A673 (cell line): ENCODE measurements at regions not wholly inside any gene's neighbourhood (a gene's known extent, or its start where the extent isn't known, plus 50 kb on each side); places are given as distances from the start of the nearest gene placed in this dataset.

ENCODE experiments used
- BruUV-seq: library from RNA; stranded (reverse); fragments of 400-500 nt; replicated peaks from 2 replicates; lab custom pipeline; 2021; lab: Mats Ljungman, UMichigan
- CTCF ChIA-PET: fragments of 300-600 bp; sonication (Branson Sonifier 250); formaldehyde crosslinking; loops from one replicate; lab custom pipeline; 2022; ENCODE audit warnings: antibody characterized with exemption; lab: Charles Lee
- POLR2A ChIA-PET: fragments of 300-600 bp; sonication (Branson Sonifier 250); formaldehyde crosslinking; loops from one replicate; lab custom pipeline; 2022; ENCODE audit warnings: antibody characterized with exemption; ENCODE audit not compliant: low non-redundant PET; lab: Charles Lee
- DNase-seq: peaks from one replicate; pipeline ENCODE4 v3.0.0-alpha.2; 2015; ENCODE audit warnings: low spot score
- H3K27ac ChIP-seq: fragments of 200-600 bp; sonication (generic); 2 replicates; pipeline ENCODE4 v1.5.1; 2016; ENCODE audit warnings: mixed run types, low read depth, mild to moderate bottlenecking, mixed read lengths, antibody characterized with exemption, low read length; ENCODE audit not compliant: poor library complexity, severe bottlenecking
- H3K27me3 ChIP-seq: fragments of 200-600 bp; sonication (generic); replicated peaks from 2 replicates; pipeline ENCODE4 v1.6.1; 2017; ENCODE audit warnings: mixed run types, low read depth, mild to moderate bottlenecking, mixed read lengths, antibody characterized with exemption, low read length; ENCODE audit not compliant: insufficient read depth, poor library complexity
- H3K36me3 ChIP-seq: fragments of 200-600 bp; sonication (generic); 2 replicates; pipeline ENCODE4 v1.6.1; 2016; ENCODE audit warnings: mixed run types, mild to moderate bottlenecking, mixed read lengths, antibody characterized with exemption, low read length; ENCODE audit not compliant: insufficient read depth, poor library complexity, severe bottlenecking
- H3K4me1 ChIP-seq: fragments of 200-600 bp; sonication (generic); 2 replicates; pipeline ENCODE4 v1.6.1; 2017; ENCODE audit warnings: mixed run types, mild to moderate bottlenecking, mixed read lengths, antibody characterized with exemption, low read length; ENCODE audit not compliant: insufficient read depth, poor library complexity, severe bottlenecking
- H3K4me3 ChIP-seq: fragments of 200-600 bp; sonication (generic); 2 replicates; pipeline ENCODE4 v1.5.1; 2016; ENCODE audit warnings: low read depth, mixed run types, mild to moderate bottlenecking, mixed read lengths, low read length; ENCODE audit not compliant: poor library complexity, severe bottlenecking
- H3K9me3 ChIP-seq: fragments of 200-600 bp; sonication (generic); 2 replicates; pipeline ENCODE4 v1.6.1; 2016; ENCODE audit warnings: mixed run types, low read depth, mild to moderate bottlenecking, mixed read lengths, antibody characterized with exemption, low read length; ENCODE audit not compliant: poor library complexity, severe bottlenecking
- CTCF ChIP-seq: fragments of 300-800, 200-600 bp; sonication (generic); conservative IDR thresholded peaks from 2 replicates; pipeline ENCODE4 v1.5.1; 2017; ENCODE audit warnings: low read depth, mild to moderate bottlenecking, antibody characterized with exemption, low read length, moderate library complexity, mixed read lengths
- EZH2 ChIP-seq: fragments of 200-600 bp; sonication (generic); IDR thresholded peaks from 2 replicates; pipeline ENCODE4 v1.6.1; 2017; ENCODE audit warnings: borderline replicate concordance, low read depth, mild to moderate bottlenecking, mixed read lengths, antibody characterized with exemption, low read length; ENCODE audit not compliant: poor library complexity, severe bottlenecking
- intact Hi-C: fragments of 100-400 bp; cut with micrococcal nuclease; formaldehyde crosslinking; loops from one replicate; pipeline ENCODE4 v1.10.0; 2022; ENCODE audit not compliant: unreplicated experiment

GRCh38 chr6:15980801-15981200 is 148.1 kb upstream of the MYLIP start:
- no peak for DNase-seq
- Histone ChIP-seq H3K9me3 (no peaks in the 10 kb centered on the region), H3K36me3 (no peaks in the 10 kb centered on the region), H3K4me3 (no peak overlapping the region), H3K4me1 (no peaks in the 10 kb centered on the region), H3K27ac (no peak overlapping the region), H3K27me3 (no peaks in the 10 kb centered on the region)
- no TSS peak for BruUV-seq
- intact Hi-C loops = no loop called here
- TF ChIP-seq EZH2 = no peak
- TF ChIP-seq CTCF = no peak
- POLR2A ChIA-PET = no interaction called here
- CTCF ChIA-PET = no interaction called here

- intact Hi-C loops = no loop called here
- no peak overlapping the region for H3K4me3 ChIP-seq
These were observed 150.5 kb upstream of the MYLIP start for GRCh38 chr6:15978426-15978825.

GRCh38 chr6:15977050-15977449 is 151.8 kb upstream of the MYLIP start:
- H3K36me3 ChIP-seq = no peaks in the 10 kb centered on the region
- no peaks in the 10 kb centered on the region for H3K9me3 ChIP-seq
- DNase-seq = no peak
- no peak overlapping the region for H3K27ac ChIP-seq
- no peaks in the 10 kb centered on the region for H3K4me1 ChIP-seq
- BruUV-seq = no TSS peak
- no peak overlapping the region for H3K4me3 ChIP-seq
- no peaks in the 10 kb centered on the region for H3K27me3 ChIP-seq
- TF ChIP-seq CTCF (no peak), EZH2 (no peak)
- CTCF ChIA-PET = no interaction called here
- POLR2A ChIA-PET = no interaction called here
- intact Hi-C loops = no loop called here

More at GRCh38 chr6:15978426-15978825, 150.5 kb upstream of the MYLIP start:
- Histone ChIP-seq H3K27ac (no peak overlapping the region), H3K4me1 (no peaks in the 10 kb centered on the region), H3K36me3 (no peaks in the 10 kb centered on the region), H3K27me3 (no peaks in the 10 kb centered on the region), H3K9me3 (no peaks in the 10 kb centered on the region)
- no peak for DNase-seq
- ChIA-PET CTCF (no interaction called here), POLR2A (no interaction called here)
- TF ChIP-seq CTCF = no peak
- TF ChIP-seq EZH2 = no peak
- BruUV-seq = no TSS peak
